ENCODE measurements at regions not wholly inside any gene's neighbourhood (a gene's known extent, or its start where the extent isn't known, plus 50 kb on each side); places are given as distances from the start of the nearest gene placed in this dataset.

- H3K4me2 ChIP-seq (ENCODE audit: insufficient read depth in 1 of 2, low read depth in 2 of 2, low read length in 2 of 2) = no peak overlapping the region
- no peak overlapping the region for H4K5ac ChIP-seq (ENCODE audit: insufficient read length, low read depth, low read length)
- peaks cover 0 to 7% (median 0%) of the 10 kb centered on the region in 4 experiments; a peak in 3 of 7 replicates for H3K4me1 ChIP-seq (replicated peaks in 1 of 4; ENCODE audit: control insufficient read depth in 3 of 4, insufficient read depth in 4 of 4, low read length in 3 of 4)
- no peak overlapping the region for H3K27ac ChIP-seq (ENCODE audit: low read depth, low read length)
- H3K79me2 ChIP-seq (ENCODE audit: control insufficient read depth in 1 of 2, insufficient read depth in 2 of 2, low read length in 2 of 2) = no peaks in the 10 kb centered on the region
- no peak overlapping the region for H3K4ac ChIP-seq (replicated peaks; ENCODE audit: insufficient read length, low read depth, low read length)
- no peak overlapping the region for H3K56ac ChIP-seq (replicated peaks; ENCODE audit: insufficient read length, low read depth, low read length)
- H3K14ac ChIP-seq (ENCODE audit: insufficient read length) = no peak overlapping the region
- H2BK12ac ChIP-seq (ENCODE audit: low read depth, low read length) = no peak overlapping the region
- H3K4me3 ChIP-seq (ENCODE audit: extremely low read depth in 1 of 4, insufficient read depth in 2 of 4, low read depth in 3 of 4, low read length in 4 of 4) = no peak overlapping the region
- CTCF ChIA-PET (ENCODE audit: partially characterized antibody) = no interaction called here
- no peak overlapping the region for H2AK5ac ChIP-seq (ENCODE audit: low read depth, low read length)
- no peak overlapping the region for H2BK120ac ChIP-seq (replicated peaks; ENCODE audit: low read depth, low read length)
- no peaks in the 10 kb centered on the region for H3K23me2 ChIP-seq (ENCODE audit: low read depth, low read length)
- no peak overlapping the region for H2BK5ac ChIP-seq (ENCODE audit: low read depth, low read length)
- H2AFZ ChIP-seq (ENCODE audit: low read length) = no peak overlapping the region
- no peak overlapping the region for H4K8ac ChIP-seq (ENCODE audit: extremely low read depth, insufficient read depth, low read length)
- DNase-seq (ENCODE audit: low read depth in 1 of 2, low spot score in 2 of 2) = no peak
- H3K18ac ChIP-seq (ENCODE audit: extremely low read depth, low read length) = no peak overlapping the region
- no peak overlapping the region for H2BK20ac ChIP-seq (ENCODE audit: low read length)
- no peaks in the 10 kb centered on the region for H4K20me1 ChIP-seq (replicated peaks in 1 of 2; ENCODE audit: control insufficient read depth in 1 of 2, insufficient read depth in 2 of 2, low read length in 2 of 2)
- no peak overlapping the region for H3K23ac ChIP-seq (ENCODE audit: insufficient read length)
- no peak overlapping the region for H2BK15ac ChIP-seq (ENCODE audit: low read length)
- no peaks in the 10 kb centered on the region; a peak in 1 of 4 replicates for H3K9me3 ChIP-seq (ENCODE audit: insufficient read depth in 2 of 2, low read depth in 1 of 2, low read length in 1 of 2)
- no peaks in the 10 kb centered on the region for H3K79me1 ChIP-seq (ENCODE audit: low read depth, low read length)
- H3K9ac ChIP-seq (replicated peaks in 1 of 4; ENCODE audit: extremely low read depth in 1 of 4, low read depth in 3 of 4, low read length in 3 of 4) = no peak overlapping the region
- FAIRE-seq = no peak
- no peaks in the 10 kb centered on the region for H3K36me3 ChIP-seq (ENCODE audit: control insufficient read depth in 2 of 4, insufficient read depth in 4 of 4, low read length in 3 of 4)
- POLR2A ChIA-PET (ENCODE audit: partially characterized antibody) = no interaction called here
- H3K27me3 ChIP-seq (replicated peaks in 1 of 4; ENCODE audit: control insufficient read depth in 3 of 4, extremely low read depth in 1 of 4, insufficient read depth in 3 of 4, low read length in 3 of 4) = no peaks in the 10 kb centered on the region
- H4K91ac ChIP-seq (replicated peaks; ENCODE audit: insufficient read length, low read length) = no peak overlapping the region
- no peak for TF ChIP-seq MAFK (IDR thresholded peaks at IDR 0.05; ENCODE audit: low read depth, low read length)
- TF ChIP-seq MAX (IDR thresholded peaks at IDR 0.05) = no peak
- no peak for TF ChIP-seq TAF1 (IDR thresholded peaks at IDR 0.05; ENCODE audit: low read depth, low read length)
- TF ChIP-seq BRCA1 (IDR thresholded peaks at IDR 0.05; ENCODE audit: low read depth, low read length) = no peak
- no peak for TF ChIP-seq SUZ12 (IDR thresholded peaks at IDR 0.05; ENCODE audit: low read length)
- TF ChIP-seq E2F6 (IDR thresholded peaks at IDR 0.05) = no peak
- no peak for TF ChIP-seq GABPA (IDR thresholded peaks at IDR 0.05; ENCODE audit: borderline replicate concordance, insufficient read depth, low read length)
- TF ChIP-seq HDAC2 (IDR thresholded peaks at IDR 0.05; ENCODE audit: borderline replicate concordance in 1 of 2, low read depth in 2 of 2, low read length in 2 of 2) = no peak
- no peak for TF ChIP-seq TEAD4 (IDR thresholded peaks at IDR 0.05; ENCODE audit: low read depth, low read length)
- no peak for TF ChIP-seq CREB1 (IDR thresholded peaks at IDR 0.05)
- no peak for TF ChIP-seq YY1 (IDR thresholded peaks at IDR 0.05; ENCODE audit: low read depth, low read length)
- no peak for TF ChIP-seq RNF2 (IDR thresholded peaks at IDR 0.05; ENCODE audit: borderline replicate concordance, low read depth, low read length, missing control alignments, poor library complexity, severe bottlenecking)
- no peak for TF ChIP-seq KDM4A (IDR thresholded peaks at IDR 0.05; ENCODE audit: low read depth, low read length, severe bottlenecking)
- TF ChIP-seq ASH2L (IDR thresholded peaks at IDR 0.05; ENCODE audit: low read length) = no peak
- TF ChIP-seq SAP30 (IDR thresholded peaks at IDR 0.05; ENCODE audit: insufficient read depth, insufficient replicate concordance, low read length) = no peak
- TF ChIP-seq POLR2A (IDR thresholded peaks at IDR 0.05; ENCODE audit: control extremely low read depth in 1 of 2, low read depth in 2 of 2, low read length in 2 of 2) = no peak
Observed at GRCh38 chr4:159689526-159689925, 586.6 kb downstream of the RAPGEF2 start.

All from H1 (cell line).